GM23248 (cell line): ENCODE measurements at regions not wholly inside any gene's neighbourhood (a gene's known extent, or its start where the extent isn't known, plus 50 kb on each side); places are given as distances from the start of the nearest gene placed in this dataset.

Experiments
- DNase-seq: peaks from one replicate; pipeline ENCODE4 v3.0.0-alpha.2; 2015
- H2AFZ ChIP-seq: fragments of 200-600 bp; sonication (generic); 2 replicates; pipeline ENCODE4 v1.6.1; 2016; ENCODE audit warnings: antibody characterized with exemption
- H3F3A ChIP-seq: fragments of 200-600 bp; sonication (generic); 2 replicates; pipeline ENCODE4 v1.6.1; 2016; ENCODE audit warnings: mild to moderate bottlenecking, antibody characterized with exemption, mixed run types; ENCODE audit not compliant: insufficient read depth
- H3K27ac ChIP-seq: fragments of 200-600 bp; sonication (generic); 2 replicates; pipeline ENCODE4 v1.5.1; 2016; ENCODE audit warnings: mild to moderate bottlenecking
- H3K27me3 ChIP-seq: fragments of 200-600 bp; sonication (generic); replicated peaks from 2 replicates; pipeline ENCODE4 v1.6.1; 2016; ENCODE audit warnings: mild to moderate bottlenecking; ENCODE audit not compliant: insufficient read depth
- H3K36me3 ChIP-seq: fragments of 200-600 bp; sonication (generic); 2 replicates; pipeline ENCODE4 v1.6.1; 2016; ENCODE audit warnings: low read depth, mild to moderate bottlenecking
- H3K4me1 ChIP-seq: fragments of 200-600 bp; sonication (generic); 2 replicates; pipeline ENCODE4 v1.6.1; 2016; ENCODE audit warnings: mild to moderate bottlenecking; ENCODE audit not compliant: insufficient read depth
- H3K4me2 ChIP-seq: fragments of 200-600 bp; sonication (generic); one replicate; pipeline ENCODE4 v1.6.1; 2016; ENCODE audit warnings: mild to moderate bottlenecking; ENCODE audit not compliant: unreplicated experiment
- H3K4me3 ChIP-seq: fragments of 200-600 bp; sonication (generic); 2 replicates; pipeline ENCODE4 v1.5.1; 2016; ENCODE audit warnings: mild to moderate bottlenecking
- H3K79me2 ChIP-seq: fragments of 200-600 bp; sonication (generic); 2 replicates; pipeline ENCODE4 v1.6.1; 2016; ENCODE audit warnings: mild to moderate bottlenecking; ENCODE audit not compliant: insufficient read depth
- H3K9ac ChIP-seq: fragments of 200-600 bp; sonication (generic); 2 replicates; pipeline ENCODE4 v1.6.1; 2016; ENCODE audit warnings: mild to moderate bottlenecking
- H3K9me2 ChIP-seq: fragments of 200-600 bp; sonication (generic); 2 replicates; pipeline ENCODE4 v1.6.1; 2016; ENCODE audit warnings: mixed run types, mild to moderate bottlenecking, moderate library complexity; ENCODE audit not compliant: insufficient read depth
- H3K9me3 ChIP-seq: fragments of 200-600 bp; sonication (generic); one replicate; pipeline ENCODE4 v1.6.1; 2017; ENCODE audit warnings: low read depth
- H4K20me1 ChIP-seq: fragments of 200-600 bp; sonication (generic); 2 replicates; pipeline ENCODE4 v1.6.0; 2016; ENCODE audit not compliant: insufficient read depth
- EZH2 ChIP-seq: fragments of 200-600 bp; sonication (generic); IDR thresholded peaks from 2 replicates; pipeline ENCODE4 v1.6.1; 2018; ENCODE audit warnings: antibody characterized with exemption, mild to moderate bottlenecking; ENCODE audit not compliant: insufficient read depth, poor library complexity, severe bottlenecking
- EZH2phosphoT487 ChIP-seq: fragments of 200-600 bp; sonication (generic); IDR thresholded peaks from 2 replicates; pipeline ENCODE4 v1.6.1; 2018; ENCODE audit warnings: antibody characterized with exemption, moderate library complexity, mild to moderate bottlenecking, low read depth; ENCODE audit not compliant: insufficient read depth
- WGBS, 2 experiments: methylation state at CpG; one replicate each; pipeline ENCODE4 v1.1.6; 2015 to 2017; ENCODE audit warnings: low lambda C conversion rate in 2 of 2, low coverage in 1 of 2; ENCODE audit errors: missing lambda C conversion rate in 2 of 2; 5-methylcytosine and 5-hydroxymethylcytosine counted together
- in situ Hi-C: fragments of 300-500 bp; cut with MboI; formaldehyde crosslinking; loops from 2 replicates; pipeline ENCODE4 v1.15.0; 2020

GRCh38 chr11:104830508-104830907 lies 67.8 kb downstream of the CASP12 start:
- Histone ChIP-seq H3K36me3 (no peaks in the 10 kb centered on the region), H3K9ac (no peak overlapping the region), H3K27me3 (no peaks in the 10 kb centered on the region), H3K79me2 (no peaks in the 10 kb centered on the region), H3K4me1 (no peaks in the 10 kb centered on the region), H3K4me3 (no peak overlapping the region), H3K27ac (0 out of 2 replicates have a peak overlapping the region, but pooled peaks have one; percentile 11), H2AFZ (no peak overlapping the region), H4K20me1 (no peaks in the 10 kb centered on the region), H3K9me2 (no peaks in the 10 kb centered on the region), H3F3A (no peaks in the 10 kb centered on the region), H3K4me2 (no peak overlapping the region), H3K9me3 (no peaks in the 10 kb centered on the region)
- in situ Hi-C loops, result no loop called here
- no peak for DNase-seq
- no peak for TF ChIP-seq EZH2phosphoT487
- TF ChIP-seq EZH2, result no peak
- 57 to 58% methylated on average over 5 of the region's 5 CpGs for WGBS, 2 experiments

- Histone ChIP-seq H3K27me3 (no peaks in the 10 kb centered on the region), H3K36me3 (no peaks in the 10 kb centered on the region), H3K27ac (no peak overlapping the region), H2AFZ (no peak overlapping the region), H4K20me1 (no peaks in the 10 kb centered on the region), H3K79me2 (no peaks in the 10 kb centered on the region), H3F3A (no peaks in the 10 kb centered on the region), H3K9ac (no peak overlapping the region), H3K4me2 (no peak overlapping the region), H3K4me3 (no peak overlapping the region), H3K9me3 (no peaks in the 10 kb centered on the region), H3K4me1 (no peaks in the 10 kb centered on the region), H3K9me2 (no peaks in the 10 kb centered on the region)
- in situ Hi-C loops, result no loop called here
- 10 to 11% methylated on average over 2 of the region's 2 CpGs for WGBS, 2 experiments
- TF ChIP-seq EZH2 (no peak), EZH2phosphoT487 (no peak)
- DNase-seq, result peak; percentile 73
These were observed 68.2 kb downstream of the CASP12 start for GRCh38 chr11:104830080-104830479.

- Histone ChIP-seq H2AFZ (no peak overlapping the region), H3K9ac (no peak overlapping the region), H3F3A (no peaks in the 10 kb centered on the region), H4K20me1 (no peaks in the 10 kb centered on the region), H3K4me3 (no peak overlapping the region), H3K27me3 (no peaks in the 10 kb centered on the region), H3K36me3 (no peaks in the 10 kb centered on the region), H3K9me3 (no peaks in the 10 kb centered on the region), H3K27ac (no peak overlapping the region), H3K4me1 (no peaks in the 10 kb centered on the region), H3K9me2 (no peaks in the 10 kb centered on the region), H3K79me2 (no peaks in the 10 kb centered on the region), H3K4me2 (no peak overlapping the region)
- 53 to 60% methylated on average over 1 of the region's 1 CpG for WGBS, 2 experiments
- TF ChIP-seq EZH2phosphoT487, result no peak
- TF ChIP-seq EZH2, result no peak
- in situ Hi-C loops, result no loop called here
- no peak for DNase-seq
These were observed 71.5 kb downstream of the CASP12 start for GRCh38 chr11:104826772-104827171.

GRCh38 chr11:104823657-104824056 lies 74.6 kb downstream of the CASP12 start:
- in situ Hi-C loops, result no loop called here
- Histone ChIP-seq H3K27ac (no peak overlapping the region), H3K4me3 (no peak overlapping the region), H3K4me2 (no peak overlapping the region), H3K4me1 (no peaks in the 10 kb centered on the region), H2AFZ (no peak overlapping the region), H3K36me3 (no peaks in the 10 kb centered on the region), H3K9me3 (no peaks in the 10 kb centered on the region), H3K9ac (no peak overlapping the region), H3F3A (no peaks in the 10 kb centered on the region), H4K20me1 (no peaks in the 10 kb centered on the region), H3K27me3 (no peaks in the 10 kb centered on the region), H3K9me2 (no peaks in the 10 kb centered on the region), H3K79me2 (no peaks in the 10 kb centered on the region)
- peak; percentile 3 for DNase-seq
- 92 to 97% methylated on average over 1 of the region's 1 CpG for WGBS, 2 experiments
- TF ChIP-seq EZH2phosphoT487, result no peak
- TF ChIP-seq EZH2, result no peak

GRCh38 chr11:104820431-104820830 lies 77.8 kb downstream of the CASP12 start:
- no peaks in the 10 kb centered on the region for H3K4me1 ChIP-seq
- H3K4me3 ChIP-seq, result no peak overlapping the region
- no peak overlapping the region for H2AFZ ChIP-seq
- H3K4me2 ChIP-seq, result no peak overlapping the region
- DNase-seq, result no peak
- H3K27me3 ChIP-seq, result no peaks in the 10 kb centered on the region
- no peaks in the 10 kb centered on the region for H3K9me2 ChIP-seq
- in situ Hi-C loops, result no loop called here
- no peak for TF ChIP-seq EZH2phosphoT487
- TF ChIP-seq EZH2, result no peak
- no peaks in the 10 kb centered on the region for H3K9me3 ChIP-seq
- no peak overlapping the region for H3K27ac ChIP-seq
- H4K20me1 ChIP-seq, result no peaks in the 10 kb centered on the region
- no peaks in the 10 kb centered on the region for H3K36me3 ChIP-seq
- H3K79me2 ChIP-seq, result no peaks in the 10 kb centered on the region
- WGBS, 2 experiments, result 84 to 92% methylated on average over 2 of the region's 2 CpGs
- H3F3A ChIP-seq, result no peaks in the 10 kb centered on the region
- no peak overlapping the region for H3K9ac ChIP-seq
